Loucy (cell line): ENCODE measurements at regions not wholly inside any gene's neighbourhood (a gene's known extent, or its start where the extent isn't known, plus 50 kb on each side); places are given as distances from the start of the nearest gene placed in this dataset.
A peak's percentile ranks its signal among the peaks of the same experiment; 100 is the strongest.
"Not testable (repeated sequence)": the region's sequence is repeated elsewhere in the genome, so short reads cannot be mapped to it uniquely, and the experiment has no call there.

Source experiments
- H2AFZ ChIP-seq: fragments of 200-600 bp; sonication (generic); 2 replicates; pipeline ENCODE4 v1.6.0; 2016; ENCODE audit warnings: antibody characterized with exemption, mild to moderate bottlenecking, low read length, moderate library complexity
- H3F3A ChIP-seq: fragments of 200-600 bp; 2 replicates; pipeline ENCODE4 v1.6.0; 2016; ENCODE audit warnings: antibody characterized with exemption, low read depth, mild to moderate bottlenecking
- H3K27me3 ChIP-seq: fragments of 200-600 bp; sonication (generic); 2 replicates; pipeline ENCODE4 v1.6.1; 2014; ENCODE audit warnings: low read length, mild to moderate bottlenecking; ENCODE audit not compliant: insufficient read depth, poor library complexity, severe bottlenecking
- H3K36me3 ChIP-seq: fragments of 200-600 bp; sonication (generic); 2 replicates; pipeline ENCODE4 v1.6.1; 2016; ENCODE audit warnings: low read length; ENCODE audit not compliant: insufficient read depth
- H3K4me1 ChIP-seq: fragments of 200-600 bp; sonication (generic); 2 replicates; pipeline ENCODE4 v1.5.1; 2014; ENCODE audit warnings: low read length, mild to moderate bottlenecking; ENCODE audit not compliant: insufficient read depth, poor library complexity, severe bottlenecking
- H3K4me2 ChIP-seq: fragments of 200-600 bp; sonication (generic); 2 replicates; pipeline ENCODE4 v1.6.0; 2014; ENCODE audit warnings: antibody characterized with exemption, low read length, low read depth, mild to moderate bottlenecking; ENCODE audit not compliant: poor library complexity, severe bottlenecking
- H3K4me3 ChIP-seq: fragments of 200-600 bp; sonication (generic); 2 replicates; pipeline ENCODE4 v1.5.1; 2014; ENCODE audit warnings: low read length, mild to moderate bottlenecking, mixed read lengths; ENCODE audit not compliant: poor library complexity, severe bottlenecking
- H3K79me2 ChIP-seq: fragments of 200-600 bp; sonication (generic); 2 replicates; pipeline ENCODE4 v1.6.1; 2014; ENCODE audit warnings: low read length; ENCODE audit not compliant: insufficient read depth
- H3K9ac ChIP-seq: fragments of 200-600 bp; sonication (generic); 2 replicates; pipeline ENCODE4 v1.6.0; 2014; ENCODE audit warnings: mild to moderate bottlenecking, low read depth, low read length, moderate library complexity; ENCODE audit not compliant: poor library complexity, severe bottlenecking
- H3K9me2 ChIP-seq: fragments of 200-600 bp; sonication (generic); replicated peaks from 2 replicates; pipeline ENCODE4 v1.6.1; 2016; ENCODE audit warnings: low read depth, low read length, mixed read lengths
- H3K9me3 ChIP-seq: fragments of 200-600 bp; sonication (generic); 2 replicates; pipeline ENCODE4 v1.6.1; 2014; ENCODE audit warnings: mild to moderate bottlenecking, antibody characterized with exemption, low read length, low read depth; ENCODE audit not compliant: insufficient read depth
- H4K20me1 ChIP-seq: fragments of 200-600 bp; sonication (generic); 2 replicates; pipeline ENCODE4 v1.6.0; 2014; ENCODE audit warnings: antibody characterized with exemption, low read length, mild to moderate bottlenecking; ENCODE audit not compliant: insufficient read depth, poor library complexity, severe bottlenecking
- CTCF ChIP-seq: fragments of 200-600 bp; sonication (generic); conservative IDR thresholded peaks from 2 replicates; pipeline ENCODE4 v1.5.1; 2014; ENCODE audit warnings: mild to moderate bottlenecking, antibody characterized with exemption, low read length
- EZH2phosphoT487 ChIP-seq: fragments of 200-600 bp; IDR thresholded peaks from 2 replicates; pipeline ENCODE4 v1.6.1; 2018; ENCODE audit warnings: antibody characterized with exemption, mild to moderate bottlenecking, moderate library complexity, borderline replicate concordance

DNA sequence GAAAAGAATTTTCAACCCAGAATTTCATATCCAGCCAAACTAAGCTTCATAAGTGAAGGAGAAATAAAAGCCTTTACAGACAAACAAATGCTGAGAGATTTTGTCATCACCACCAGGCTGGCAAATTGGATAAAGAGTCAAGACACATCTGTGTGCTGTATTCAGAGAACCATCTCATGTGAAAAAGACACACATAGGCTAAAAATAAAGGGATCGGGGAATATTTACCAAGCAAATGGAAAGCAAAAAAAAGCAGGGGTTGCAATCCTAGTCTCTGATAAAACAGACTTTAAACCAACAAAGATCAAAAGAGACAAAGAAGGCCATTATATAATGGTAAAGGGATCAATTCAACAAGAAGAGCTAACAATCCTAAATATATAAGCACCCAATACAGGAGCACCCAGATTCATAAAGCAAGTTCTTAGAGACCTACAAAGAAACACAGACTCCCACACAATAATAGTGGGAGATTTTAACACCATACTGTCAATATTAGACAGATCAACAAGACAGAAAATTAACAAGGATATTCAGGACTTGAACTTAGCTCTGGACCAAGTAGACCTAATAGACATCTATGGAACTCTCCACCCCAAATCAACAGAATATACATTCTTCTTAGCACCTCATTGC is 55.9 kb upstream of the ACSM6 start:
- H4K20me1 ChIP-seq, H3K36me3 ChIP-seq, H3K4me1 ChIP-seq, H3K9ac ChIP-seq, H3K9me2 ChIP-seq, H3F3A ChIP-seq, H3K4me2 ChIP-seq, H3K9me3 ChIP-seq, H3K79me2 ChIP-seq, H3K27me3 ChIP-seq, H3K4me3 ChIP-seq, H2AFZ ChIP-seq: not testable (repeated sequence)

DNA sequence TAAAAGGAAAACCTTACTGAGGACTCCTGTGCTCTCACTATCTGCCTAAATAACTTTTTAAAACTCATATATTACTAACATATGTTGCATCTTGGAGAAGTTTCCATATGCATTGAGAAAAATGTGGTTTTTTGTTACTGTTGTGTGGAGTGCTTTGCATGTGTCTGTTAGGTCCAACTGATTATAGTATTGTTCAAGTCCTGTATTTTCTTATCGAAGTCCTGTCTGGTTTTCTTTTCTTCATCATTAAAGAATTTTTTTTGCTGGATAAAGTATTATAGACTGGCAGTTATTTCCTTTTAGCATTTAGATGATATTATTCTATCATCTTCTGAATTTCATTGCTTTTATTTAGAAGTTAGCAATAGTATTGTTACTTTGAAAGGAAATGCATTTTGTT is 59.5 kb upstream of the ACSM6 start:
- no peaks in the 10 kb centered on the region for H3K9me3 ChIP-seq
- H3K79me2 ChIP-seq: no peaks in the 10 kb centered on the region
- no peaks in the 10 kb centered on the region for H3K27me3 ChIP-seq
- H4K20me1 ChIP-seq: no peaks in the 10 kb centered on the region
- H3F3A ChIP-seq: no peaks in the 10 kb centered on the region
- no peak for TF ChIP-seq EZH2phosphoT487
- TF ChIP-seq CTCF: no peak
- H3K4me2 ChIP-seq: no peak overlapping the region
- H3K4me1 ChIP-seq: peaks cover 4% of the 10 kb centered on the region
- no peaks in the 10 kb centered on the region for H3K36me3 ChIP-seq
- H3K4me3 ChIP-seq: no peak overlapping the region
- no peaks in the 10 kb centered on the region for H3K9me2 ChIP-seq
- no peak overlapping the region for H3K9ac ChIP-seq
- H2AFZ ChIP-seq: peak overlapping the region; percentile 29; the same call in 1 of the 2 replicates

GRCh38 chr10:95133997-95134396 is 60.0 kb upstream of the ACSM6 start:
- no peaks in the 10 kb centered on the region for H3K79me2 ChIP-seq
- H3K9me3 ChIP-seq: no peaks in the 10 kb centered on the region
- no peaks in the 10 kb centered on the region for H4K20me1 ChIP-seq
- H3K36me3 ChIP-seq: no peaks in the 10 kb centered on the region
- H3K4me1 ChIP-seq: peaks cover 4% of the 10 kb centered on the region
- H3K4me2 ChIP-seq: no peak overlapping the region
- H2AFZ ChIP-seq: peak overlapping the region; percentile 77; the same call in 1 of the 2 replicates
- no peaks in the 10 kb centered on the region for H3F3A ChIP-seq
- no peak overlapping the region for H3K9ac ChIP-seq
- TF ChIP-seq EZH2phosphoT487 (no peak), CTCF (no peak)
- H3K9me2 ChIP-seq: no peaks in the 10 kb centered on the region
- no peak overlapping the region for H3K4me3 ChIP-seq
- no peaks in the 10 kb centered on the region for H3K27me3 ChIP-seq

DNA sequence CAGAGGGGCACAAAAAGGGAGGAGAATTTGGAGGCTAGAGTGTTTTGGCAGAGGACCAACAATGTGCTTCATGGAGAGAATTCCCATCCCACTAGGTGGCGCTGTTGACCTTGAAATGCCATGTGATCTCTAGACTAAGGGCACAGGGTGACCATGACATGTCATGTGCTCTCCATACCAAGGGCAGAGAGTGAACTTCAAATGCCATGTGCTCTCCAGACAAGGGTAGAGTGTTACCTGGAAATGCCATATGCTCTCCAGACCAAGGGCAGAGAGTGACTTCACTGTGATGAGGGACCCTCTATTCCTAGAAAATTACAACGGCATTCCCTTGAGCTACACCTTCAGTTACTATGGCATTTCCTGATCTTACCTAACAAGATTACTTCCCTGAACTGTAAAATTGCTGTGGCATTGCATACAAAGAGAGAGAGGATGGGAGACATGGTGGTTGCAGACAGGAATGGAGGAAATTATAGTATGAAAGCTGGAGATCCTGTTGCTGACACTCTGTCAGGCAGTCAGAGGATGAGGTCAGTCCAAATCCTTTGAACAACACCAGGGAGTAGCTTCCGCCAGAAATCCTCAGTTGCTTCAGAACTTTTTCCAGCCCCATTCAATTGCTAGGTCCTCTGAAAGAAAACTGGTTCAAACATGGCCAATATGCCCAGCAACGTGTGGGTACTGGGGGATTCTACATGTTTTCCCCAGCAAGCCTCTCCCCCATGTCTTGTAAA is 60.9 kb upstream of the ACSM6 start:
- no peak overlapping the region for H3K4me2 ChIP-seq
- H4K20me1 ChIP-seq: no peaks in the 10 kb centered on the region
- H3K4me1 ChIP-seq: peaks cover 4% of the 10 kb centered on the region
- no peaks in the 10 kb centered on the region for H3F3A ChIP-seq
- no peak for TF ChIP-seq EZH2phosphoT487
- TF ChIP-seq CTCF: peak; percentile 89
- H3K36me3 ChIP-seq: no peaks in the 10 kb centered on the region
- no peaks in the 10 kb centered on the region for H3K79me2 ChIP-seq
- no peaks in the 10 kb centered on the region for H3K9me2 ChIP-seq
- no peaks in the 10 kb centered on the region for H3K27me3 ChIP-seq
- no peak overlapping the region for H3K4me3 ChIP-seq
- H2AFZ ChIP-seq: peak overlapping the region; percentile 77
- H3K9ac ChIP-seq: no peak overlapping the region
- H3K9me3 ChIP-seq: no peaks in the 10 kb centered on the region

DNA sequence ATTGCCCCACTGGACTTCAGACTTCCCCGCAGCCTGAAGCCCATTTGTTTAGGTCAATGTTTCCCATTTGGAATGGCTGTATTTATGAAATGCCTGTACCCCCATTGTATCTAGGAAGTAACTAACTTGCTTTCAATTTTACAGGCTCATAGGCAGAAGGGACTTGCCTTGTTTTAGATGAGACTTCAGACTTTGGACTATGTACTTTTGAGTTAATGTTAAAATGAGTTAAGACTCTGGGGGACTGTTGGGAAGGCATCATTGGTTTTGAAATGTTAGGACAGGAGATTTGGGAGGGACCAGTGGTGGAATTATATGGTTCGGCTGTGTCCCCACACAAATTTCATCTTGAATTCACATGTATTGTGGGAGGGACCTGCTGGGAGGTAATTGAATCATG is 61.1 kb upstream of the CYP2C8 start:
- H3K4me2 ChIP-seq, H2AFZ ChIP-seq, H3K79me2 ChIP-seq, H3K4me1 ChIP-seq, H4K20me1 ChIP-seq, H3K9me2 ChIP-seq, H3F3A ChIP-seq, H3K4me3 ChIP-seq, H3K9ac ChIP-seq, H3K27me3 ChIP-seq, H3K36me3 ChIP-seq, H3K9me3 ChIP-seq: not testable (repeated sequence)
